Suprapubic skin (tissue), 3 donors: ENCODE measurements at regions not wholly inside any gene's neighbourhood (a gene's known extent, or its start where the extent isn't known, plus 50 kb on each side); places are given as distances from the start of the nearest gene placed in this dataset.

Source experiments
- POLR2A ChIP-seq, 2 donors: fragments of 450-650 bp; IDR thresholded peaks; one replicate each; pipeline ENCODE4 v1.6.1; 2017; ENCODE audit warnings: antibody characterized with exemption in 2 of 2, mild to moderate bottlenecking in 2 of 2, moderate library complexity in 2 of 2
- TF ChIP-seq, protein P1 (sequence below), 2 donors: fragments of 200-600 bp in 1 of 2; fragments of 450-650 bp in 1 of 2; sonication (generic) in 1 of 2; IDR thresholded peaks; one replicate each; pipeline ENCODE4 v1.5.1; 2016 to 2019; ENCODE audit warnings: antibody characterized with exemption in 2 of 2, mild to moderate bottlenecking in 1 of 2, moderate library complexity in 1 of 2

DNA sequence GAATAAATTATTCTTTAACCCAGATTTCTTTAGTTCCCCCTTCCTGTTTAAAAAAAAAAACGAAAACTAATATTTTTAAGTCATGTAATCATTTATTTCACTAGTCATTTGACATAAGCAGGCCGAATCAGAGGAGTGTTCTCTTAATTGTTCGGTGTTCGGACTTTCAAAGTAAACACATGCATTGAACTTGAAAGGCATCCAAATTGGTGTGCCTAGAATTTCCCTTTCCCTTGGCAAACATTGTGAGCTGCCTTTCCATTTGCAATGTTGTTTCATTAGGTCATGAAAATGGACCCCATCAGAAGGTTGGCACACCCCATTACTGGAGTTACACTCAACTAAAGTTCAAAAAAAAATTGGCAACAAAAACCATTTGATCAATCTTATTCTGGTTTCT lies 283.0 kb upstream of the MARCKS start:
- TF ChIP-seq POLR2A (IDR thresholded peaks at IDR 0.05), result no peak
- TF ChIP-seq, protein P1, sequence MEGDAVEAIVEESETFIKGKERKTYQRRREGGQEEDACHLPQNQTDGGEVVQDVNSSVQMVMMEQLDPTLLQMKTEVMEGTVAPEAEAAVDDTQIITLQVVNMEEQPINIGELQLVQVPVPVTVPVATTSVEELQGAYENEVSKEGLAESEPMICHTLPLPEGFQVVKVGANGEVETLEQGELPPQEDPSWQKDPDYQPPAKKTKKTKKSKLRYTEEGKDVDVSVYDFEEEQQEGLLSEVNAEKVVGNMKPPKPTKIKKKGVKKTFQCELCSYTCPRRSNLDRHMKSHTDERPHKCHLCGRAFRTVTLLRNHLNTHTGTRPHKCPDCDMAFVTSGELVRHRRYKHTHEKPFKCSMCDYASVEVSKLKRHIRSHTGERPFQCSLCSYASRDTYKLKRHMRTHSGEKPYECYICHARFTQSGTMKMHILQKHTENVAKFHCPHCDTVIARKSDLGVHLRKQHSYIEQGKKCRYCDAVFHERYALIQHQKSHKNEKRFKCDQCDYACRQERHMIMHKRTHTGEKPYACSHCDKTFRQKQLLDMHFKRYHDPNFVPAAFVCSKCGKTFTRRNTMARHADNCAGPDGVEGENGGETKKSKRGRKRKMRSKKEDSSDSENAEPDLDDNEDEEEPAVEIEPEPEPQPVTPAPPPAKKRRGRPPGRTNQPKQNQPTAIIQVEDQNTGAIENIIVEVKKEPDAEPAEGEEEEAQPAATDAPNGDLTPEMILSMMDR (IDR thresholded peaks at IDR 0.05), result no peak
